ENCODE measurements at regions not wholly inside any gene's neighbourhood (a gene's known extent, or its start where the extent isn't known, plus 50 kb on each side); places are given as distances from the start of the nearest gene placed in this dataset.
"Not testable (repeated sequence)": the region's sequence is repeated elsewhere in the genome, so short reads cannot be mapped to it uniquely, and the experiment has no call there.

DNA sequence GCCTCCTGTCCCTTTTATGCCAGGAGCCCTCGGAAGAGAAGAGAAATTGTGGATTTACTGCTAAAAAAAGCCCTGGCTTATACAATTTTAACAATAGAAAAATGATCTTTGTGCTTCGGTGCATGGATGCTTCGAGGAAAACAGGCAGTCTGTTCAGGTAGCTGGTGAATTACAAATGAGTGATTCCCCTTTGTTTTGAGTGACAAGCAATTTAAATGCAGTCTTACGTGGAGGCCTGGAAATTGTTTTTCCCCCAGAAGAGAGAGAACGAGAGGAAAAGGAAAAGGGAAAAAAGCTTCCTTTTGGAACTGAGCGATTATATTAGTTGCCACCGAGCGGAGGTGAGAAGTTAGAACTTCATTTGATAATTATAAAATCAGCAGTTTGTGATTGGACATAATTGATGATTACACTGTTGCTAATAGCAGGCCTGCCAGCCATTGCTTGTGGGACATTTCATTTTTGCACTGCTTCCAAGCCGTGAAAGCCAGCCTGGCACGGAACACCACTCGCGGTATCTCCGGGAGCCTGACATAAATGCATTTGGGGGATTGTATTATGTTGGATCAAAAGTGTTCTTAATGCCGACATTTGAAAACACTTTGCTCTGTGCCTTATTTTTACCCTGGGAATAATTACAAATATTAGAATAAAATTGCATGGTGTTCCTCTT, 117.7 kb downstream of the PHETA1 start:
- DNase-seq (no peak), ATAC-seq (no peak)
- intact Hi-C loops (cut with DNase I, micrococcal nuclease) = no loop called here

DNA sequence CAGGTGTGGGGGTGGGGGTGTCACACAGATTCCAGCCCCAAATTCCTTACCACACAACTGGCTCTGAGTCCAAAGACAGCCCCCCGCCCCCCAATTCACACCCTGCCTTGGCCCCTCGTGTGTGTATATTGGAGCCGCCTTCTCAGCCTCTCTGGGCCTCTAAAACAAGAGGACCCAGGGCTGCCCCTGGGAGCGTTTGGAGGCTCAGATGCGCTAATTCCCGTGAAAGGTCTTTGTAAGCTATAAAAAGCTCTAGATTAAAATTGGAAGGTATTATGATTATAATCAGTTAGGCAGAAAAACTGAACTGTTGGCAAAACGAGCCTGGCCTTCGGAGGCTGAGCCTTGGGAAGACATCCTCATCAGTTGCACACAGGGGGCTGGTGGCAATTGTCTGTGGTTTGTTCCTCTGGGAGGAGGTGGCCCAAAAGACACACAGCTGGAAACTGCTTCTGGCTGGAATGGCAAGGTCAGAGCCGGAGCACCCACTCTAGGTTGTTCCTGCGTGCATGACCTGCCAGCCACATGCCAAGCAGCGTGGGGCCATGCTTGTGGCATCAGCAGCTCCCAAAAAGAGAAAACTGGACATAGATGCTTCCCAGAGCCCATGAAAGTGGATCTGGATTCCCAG, 118.5 kb downstream of the PHETA1 start:
- intact Hi-C loops (cut with DNase I, micrococcal nuclease) = no loop called here
- DNase-seq = no peak
- no peak for ATAC-seq

DNA sequence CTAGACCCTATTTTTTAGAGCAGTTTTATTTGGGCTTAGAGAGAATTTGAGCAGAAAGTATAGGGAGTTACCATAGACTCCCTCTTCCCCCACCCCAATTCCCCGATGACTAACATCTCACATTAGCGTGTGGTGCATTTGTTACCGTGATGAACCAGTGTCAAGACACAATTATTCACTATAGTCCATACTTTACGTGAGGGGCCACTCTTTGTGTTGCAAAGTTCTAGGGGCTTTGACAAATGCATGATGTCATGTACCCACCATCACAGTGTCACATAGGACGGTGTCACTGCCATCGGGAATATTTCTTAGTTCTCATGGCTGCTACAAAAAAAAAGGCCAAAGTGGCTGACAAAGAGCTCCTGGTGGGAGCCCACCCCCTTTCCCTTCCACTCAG, 119.1 kb downstream of the PHETA1 start:
- intact Hi-C loops (cut with DNase I, micrococcal nuclease) = no loop called here
- DNase-seq = no peak
- no peak for ATAC-seq

DNA sequence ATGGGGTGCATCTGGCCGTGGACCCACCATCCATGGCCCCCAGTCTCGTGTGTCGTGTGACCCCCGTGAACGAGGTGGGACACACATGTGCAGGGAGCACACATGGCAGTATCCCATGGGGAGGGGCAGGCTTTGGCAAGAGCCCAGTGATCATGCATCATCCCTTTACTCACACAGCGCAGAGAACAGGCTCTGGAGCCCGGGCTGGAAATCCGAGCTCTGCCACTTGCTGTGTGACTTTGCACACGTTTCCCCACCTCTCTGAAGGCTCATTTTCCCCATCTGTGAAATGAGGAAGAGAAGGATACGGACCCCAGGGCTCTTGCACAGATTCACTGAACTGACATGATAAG, 119.9 kb downstream of the PHETA1 start:
- intact Hi-C loops (cut with DNase I, micrococcal nuclease) = no loop called here
- no peak for DNase-seq
- no peak for ATAC-seq

DNA sequence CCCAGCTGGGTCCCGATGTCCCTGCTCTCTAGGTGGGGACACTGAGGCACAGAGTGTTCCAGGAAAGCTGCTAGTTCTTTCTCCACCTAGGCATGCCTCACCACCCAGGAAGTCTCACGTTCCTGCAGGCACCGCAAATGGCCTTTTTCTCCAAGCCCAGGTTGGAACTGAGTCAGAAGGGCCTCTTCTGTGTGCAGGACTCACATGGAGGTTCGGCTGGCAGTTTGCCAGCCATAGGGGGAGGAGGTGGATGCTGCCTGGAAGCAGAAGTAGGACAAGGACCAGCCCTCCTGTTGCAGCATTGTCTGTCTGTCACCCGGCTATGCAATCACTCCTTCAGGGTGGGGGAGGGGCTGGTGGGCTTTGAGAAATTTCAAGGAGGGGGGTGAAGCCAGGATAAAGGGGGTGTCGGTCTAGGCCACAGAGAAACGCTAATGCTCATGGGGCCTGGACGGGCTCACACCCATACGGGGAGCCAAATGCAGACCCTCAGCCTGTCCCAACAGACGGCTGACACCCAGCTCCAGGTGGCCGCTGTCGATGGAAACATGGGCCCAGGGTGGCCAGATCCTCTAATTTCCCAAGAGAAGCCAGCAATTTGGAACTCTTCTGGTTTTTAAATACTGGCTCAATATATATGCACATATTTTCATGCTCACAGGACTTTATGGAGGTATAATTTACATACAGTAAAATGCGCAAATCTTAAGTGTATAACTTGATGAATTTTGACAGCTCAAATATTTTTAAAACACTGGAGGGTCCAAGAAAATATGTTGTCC, 120.5 kb downstream of the PHETA1 start:
- intact Hi-C loops (cut with DNase I, micrococcal nuclease) = no loop called here
- DNase-seq (no peak), ATAC-seq (no peak)

DNA sequence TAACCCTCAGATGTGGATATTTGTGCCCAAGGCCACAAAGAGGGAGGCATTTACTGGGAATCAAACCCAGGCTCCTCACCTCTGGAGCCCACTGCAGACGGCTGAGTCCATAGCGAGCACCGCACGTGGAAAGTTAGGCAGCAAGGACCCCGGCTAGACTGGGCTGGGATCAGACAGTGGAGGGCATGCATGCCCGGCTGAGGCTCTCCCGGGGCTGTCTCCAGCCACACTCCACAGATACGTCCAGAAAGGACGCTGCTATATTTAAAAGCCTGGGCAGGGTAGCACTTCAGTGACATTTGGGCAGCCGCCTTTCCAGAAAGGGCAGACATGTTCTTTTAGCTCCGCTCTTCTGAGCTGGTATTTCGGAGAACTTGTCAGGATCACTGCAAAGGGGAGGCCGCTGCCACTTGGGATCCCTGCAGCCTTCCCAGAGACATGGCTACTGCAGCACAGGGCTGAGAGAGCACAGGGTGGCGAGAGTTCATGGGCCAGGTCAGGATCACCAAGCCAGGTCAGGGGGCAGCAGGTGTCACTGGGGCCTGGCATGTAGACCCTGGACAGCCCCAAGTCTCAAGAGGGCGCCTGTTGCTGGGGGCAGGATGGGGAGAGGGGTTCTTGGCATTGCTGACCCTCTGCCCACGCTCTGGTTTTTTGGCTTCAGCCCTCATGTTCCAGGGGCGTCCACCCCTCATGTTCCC, 121.7 kb downstream of the PHETA1 start:
- DNase-seq = no peak
- intact Hi-C loops (cut with DNase I, micrococcal nuclease) = no loop called here
- ATAC-seq = no peak

DNA sequence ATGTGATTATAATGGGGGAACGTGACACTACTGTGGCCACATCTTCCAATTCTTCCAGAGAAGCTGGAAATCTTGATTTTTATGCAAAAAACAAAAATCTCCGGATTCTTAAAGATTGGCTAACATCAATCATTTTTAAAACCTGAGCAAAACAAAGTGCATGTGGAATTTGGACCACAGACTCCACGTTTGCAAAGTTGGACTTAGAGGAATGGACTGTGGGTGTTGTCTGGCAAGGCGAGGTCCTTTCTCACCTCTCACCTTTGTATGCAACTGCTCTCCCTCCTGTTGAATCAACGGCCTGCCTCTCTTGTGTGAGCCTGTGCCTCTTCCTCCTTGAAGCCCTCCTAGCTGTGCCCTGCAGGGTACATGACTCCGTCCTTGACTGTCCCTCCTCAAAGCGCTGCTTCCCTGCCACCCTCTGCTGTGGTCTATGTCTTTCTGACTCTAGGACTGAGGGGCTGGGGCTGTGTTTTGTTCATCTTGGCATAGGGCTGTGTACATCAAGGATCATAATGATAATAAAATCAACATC, 122.4 kb downstream of the PHETA1 start:
- ATAC-seq (no peak), DNase-seq (no peak)
- intact Hi-C loops (cut with DNase I, micrococcal nuclease) = no loop called here

DNA sequence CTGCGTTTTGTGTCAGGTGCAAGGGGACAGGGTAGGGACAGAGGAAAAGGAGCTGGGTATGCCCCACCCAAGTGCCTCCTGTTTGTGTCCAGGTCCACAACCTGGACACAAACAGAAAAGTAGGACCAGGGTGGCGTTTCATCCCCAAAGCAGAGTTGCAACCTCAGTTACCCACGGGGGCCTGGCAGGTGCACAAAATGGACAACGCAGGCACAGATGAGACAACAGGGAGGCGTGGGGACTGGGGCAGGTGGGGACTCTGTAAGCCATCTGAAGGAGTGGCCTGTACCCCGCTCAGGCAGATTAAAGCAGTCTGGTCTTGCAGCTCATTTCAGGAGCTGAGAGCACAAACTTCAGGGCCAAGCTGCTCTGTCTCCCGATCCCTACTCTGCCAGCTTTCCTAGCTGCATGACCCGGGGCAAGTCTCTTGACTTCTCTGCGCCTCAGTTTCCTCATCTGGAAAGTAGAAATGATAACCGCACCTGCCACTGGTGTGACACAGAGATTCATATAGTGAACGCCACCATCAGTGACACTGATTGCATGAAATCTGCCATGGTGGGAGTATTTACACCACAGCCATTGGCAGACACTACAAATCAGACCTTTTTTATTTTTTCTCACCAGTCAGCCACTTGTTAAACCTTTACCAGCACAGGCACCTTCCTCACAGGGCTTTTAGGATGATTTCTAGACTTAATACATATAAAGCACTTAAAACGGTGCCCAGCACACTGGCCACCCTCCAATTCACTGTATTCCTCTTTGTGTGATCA, 123.0 kb downstream of the PHETA1 start:
- DNase-seq (no peak), ATAC-seq (no peak)
- intact Hi-C loops (cut with DNase I, micrococcal nuclease) = no loop called here

DNA sequence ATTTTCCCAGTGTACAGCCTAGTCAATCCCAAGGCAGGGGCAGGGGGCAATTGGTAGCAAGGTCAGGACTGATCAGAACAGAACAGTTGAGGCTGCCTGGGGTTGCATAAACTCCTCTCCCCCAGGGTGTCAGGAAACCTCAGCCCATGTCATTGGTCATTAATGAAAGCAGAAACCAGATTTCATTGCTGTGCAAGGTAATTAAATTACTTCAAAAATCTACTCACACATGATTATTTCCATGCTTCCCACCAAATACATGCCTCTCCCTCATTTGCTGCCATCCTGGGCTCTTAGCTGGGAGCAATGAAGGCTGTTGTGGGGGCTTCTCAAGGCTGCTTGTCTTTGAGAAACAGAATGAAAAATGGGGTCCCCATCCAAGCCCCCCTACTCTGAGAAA, 124.2 kb downstream of the PHETA1 start:
- intact Hi-C loops (cut with DNase I, micrococcal nuclease) = no loop called here
- DNase-seq (no peak), ATAC-seq (no peak)

DNA sequence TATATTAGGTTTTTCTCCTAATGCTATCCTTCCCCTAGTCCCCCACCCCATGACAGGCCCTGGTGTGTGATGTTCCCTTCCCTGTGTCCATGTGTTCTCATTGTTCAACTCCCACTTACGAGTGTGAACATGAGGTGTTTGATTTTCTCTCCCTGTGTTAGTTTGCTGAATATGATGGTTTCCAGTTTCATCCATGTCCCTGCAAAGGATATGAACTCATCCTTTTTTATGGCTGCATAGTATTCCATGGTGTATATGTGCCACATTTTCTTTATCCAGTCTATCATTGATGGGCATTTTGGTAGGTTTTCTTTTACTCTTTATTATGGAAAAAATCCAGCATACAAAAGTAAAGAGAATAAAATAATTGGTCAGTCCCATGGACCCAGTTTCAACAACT, 126.1 kb downstream of the PHETA1 start:
- intact Hi-C loops (cut with DNase I, micrococcal nuclease); ATAC-seq; DNase-seq: not testable (repeated sequence)

DNA sequence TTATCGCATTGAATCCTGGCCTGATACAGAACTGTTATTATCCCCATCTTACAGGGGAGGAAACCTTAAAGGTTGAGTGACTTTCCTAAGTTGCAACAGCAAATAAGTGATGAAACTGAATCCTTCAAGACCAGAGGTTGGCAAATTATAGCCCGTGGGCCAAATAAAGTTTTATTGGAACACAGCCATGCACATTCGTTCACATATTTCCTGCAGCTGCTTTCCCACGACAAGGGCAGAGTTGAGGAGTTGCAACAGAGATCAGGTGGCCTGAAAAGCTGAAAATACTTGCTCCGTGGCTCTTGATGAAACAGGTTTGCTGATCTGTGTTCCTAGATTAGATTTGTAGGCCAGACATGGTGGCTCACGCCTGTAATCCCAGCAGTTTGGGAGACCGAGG, 126.7 kb downstream of the PHETA1 start:
- ATAC-seq = no peak
- intact Hi-C loops (cut with DNase I, micrococcal nuclease) = no loop called here

DNA sequence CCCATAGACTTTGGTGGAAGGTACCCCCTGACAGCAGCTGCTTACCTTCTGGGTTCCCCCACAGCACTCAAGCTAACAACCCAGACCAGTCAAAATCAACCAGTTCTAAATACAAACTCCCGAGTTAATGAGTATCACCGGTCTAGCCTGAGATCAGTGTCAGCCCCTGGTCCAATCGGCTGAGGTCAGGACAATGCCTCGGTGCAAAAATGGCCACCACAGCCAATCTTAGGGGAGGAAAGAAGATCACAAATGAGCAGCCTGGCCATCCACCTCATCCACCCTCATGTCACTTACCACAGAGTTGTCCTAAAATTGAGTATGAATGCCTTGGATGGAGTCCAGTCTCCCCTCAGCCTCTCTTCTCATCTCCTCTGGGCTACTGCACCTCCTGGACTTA, 128.5 kb downstream of the PHETA1 start:
- ATAC-seq = no peak
- intact Hi-C loops (cut with DNase I, micrococcal nuclease) = no loop called here
- DNase-seq = no peak

More for the DNA sequence above, 126.7 kb downstream of the PHETA1 start:
- DNase-seq = no peak

DNA sequence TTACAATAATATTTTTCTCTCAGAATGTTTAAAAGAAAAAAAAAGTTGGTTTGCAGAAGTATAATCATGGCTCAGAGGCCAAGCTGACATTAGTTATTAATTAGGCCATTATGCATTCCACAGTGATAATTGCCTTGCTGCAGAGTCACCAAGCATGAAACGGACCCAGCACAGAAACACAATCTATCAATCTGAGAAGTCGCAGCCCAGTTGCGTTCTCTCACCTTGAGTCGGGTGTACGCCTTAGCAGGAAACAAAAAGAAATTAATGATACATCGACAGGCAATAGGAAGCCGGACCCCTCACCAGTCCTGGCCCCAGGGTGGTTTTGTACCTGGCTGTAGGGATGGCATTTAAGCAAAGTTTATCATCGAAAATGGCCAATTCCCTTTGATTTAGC, 129.7 kb downstream of the PHETA1 start:
- intact Hi-C loops (cut with DNase I, micrococcal nuclease) = no loop called here
- ATAC-seq (no peak), DNase-seq (no peak)

DNA sequence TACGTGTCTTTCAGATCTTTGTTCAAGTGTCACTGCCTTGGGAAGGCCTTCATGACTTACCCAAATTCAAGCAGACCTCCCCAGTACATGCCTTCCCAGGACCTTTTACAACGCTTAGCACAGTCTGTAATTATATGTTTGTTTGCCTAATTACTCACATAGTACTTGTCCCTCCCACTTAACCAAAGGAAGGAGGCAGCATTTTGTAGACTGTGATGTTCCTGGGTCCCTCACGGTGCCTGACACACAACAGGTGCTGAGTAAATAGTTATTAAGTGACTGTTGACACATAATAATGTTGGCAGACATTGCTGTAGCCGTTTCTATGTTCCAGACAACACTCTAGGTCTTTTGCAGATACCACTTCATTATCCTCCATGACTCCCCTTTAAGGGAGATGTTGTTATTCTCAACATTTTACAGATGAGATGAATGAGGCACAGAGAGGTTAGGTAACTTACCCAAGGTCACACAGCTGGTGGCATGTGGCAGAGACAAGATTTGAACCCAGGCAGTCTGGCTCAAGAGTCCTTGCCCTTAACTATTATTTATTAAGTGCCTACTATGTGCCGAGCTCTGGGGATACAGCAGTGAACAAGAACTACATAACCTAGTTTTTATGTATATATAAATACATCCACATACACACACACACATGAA, 130.7 kb downstream of the PHETA1 start:
- no peak for DNase-seq
- intact Hi-C loops (cut with DNase I, micrococcal nuclease) = no loop called here
- no peak for ATAC-seq

DNA sequence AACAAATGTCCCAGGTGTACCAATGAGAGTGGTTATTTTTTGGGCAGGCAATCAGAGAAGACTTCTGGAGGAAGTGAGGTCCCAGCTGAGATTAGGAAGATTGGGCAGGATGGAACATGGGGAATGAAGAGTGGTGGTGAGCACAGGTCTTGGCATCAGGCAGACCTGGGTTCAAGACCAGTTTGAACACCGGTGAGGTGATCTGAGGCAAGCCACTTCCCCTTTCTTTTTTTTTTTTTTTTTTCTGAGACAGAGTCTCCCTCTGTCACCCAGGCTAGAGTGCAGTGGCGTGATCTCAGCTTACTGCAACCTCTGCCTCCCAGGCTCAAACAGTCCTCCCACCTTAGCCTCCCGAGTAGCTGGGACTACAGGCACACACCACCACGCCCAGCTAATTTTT, 134.4 kb downstream of the PHETA1 start:
- DNase-seq; ATAC-seq; intact Hi-C loops (cut with DNase I, micrococcal nuclease): not testable (repeated sequence)

DNA sequence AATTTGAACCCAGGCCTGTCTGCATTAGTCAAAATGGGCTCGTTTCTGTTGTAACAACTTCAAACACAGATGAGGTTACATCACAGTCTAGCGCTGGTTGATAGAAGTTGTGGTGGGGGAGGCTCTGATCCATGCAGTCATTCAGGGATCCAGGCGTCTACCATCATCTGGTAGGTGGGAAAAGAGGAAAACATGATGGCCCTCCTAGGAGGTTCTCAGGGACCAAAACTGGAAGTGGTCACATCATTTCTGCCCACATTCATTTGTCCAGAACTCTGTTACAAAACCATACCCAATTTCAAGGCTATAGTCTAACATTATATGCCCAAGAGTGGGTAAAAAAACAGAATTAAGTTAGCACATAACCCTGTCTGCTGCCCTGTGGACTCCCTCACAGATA, 135.1 kb downstream of the PHETA1 start:
- no peak for DNase-seq
- ATAC-seq = no peak
- intact Hi-C loops (cut with DNase I, micrococcal nuclease) = no loop called here

DNA sequence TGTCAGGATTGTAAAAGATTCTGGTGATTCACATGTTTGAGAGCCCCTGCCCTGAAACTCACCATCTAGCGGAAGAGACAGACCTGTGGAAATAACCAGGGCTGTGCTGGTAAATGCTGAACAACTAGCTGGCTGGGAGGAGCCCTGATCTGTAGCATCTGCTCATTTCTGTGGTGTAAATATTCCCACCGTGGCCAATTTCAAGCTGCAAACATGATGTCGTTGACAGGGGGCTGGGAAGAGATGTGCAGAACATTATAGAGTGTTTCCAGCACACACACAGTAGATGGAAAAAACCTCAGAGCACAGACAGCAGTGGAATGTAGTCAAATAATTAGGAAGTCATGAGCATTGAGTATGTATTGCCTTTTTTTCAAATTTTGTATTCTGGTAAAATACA, 138.2 kb downstream of the PHETA1 start:
- ATAC-seq (no peak), DNase-seq (no peak)
- intact Hi-C loops (cut with DNase I, micrococcal nuclease) = no loop called here

DNA sequence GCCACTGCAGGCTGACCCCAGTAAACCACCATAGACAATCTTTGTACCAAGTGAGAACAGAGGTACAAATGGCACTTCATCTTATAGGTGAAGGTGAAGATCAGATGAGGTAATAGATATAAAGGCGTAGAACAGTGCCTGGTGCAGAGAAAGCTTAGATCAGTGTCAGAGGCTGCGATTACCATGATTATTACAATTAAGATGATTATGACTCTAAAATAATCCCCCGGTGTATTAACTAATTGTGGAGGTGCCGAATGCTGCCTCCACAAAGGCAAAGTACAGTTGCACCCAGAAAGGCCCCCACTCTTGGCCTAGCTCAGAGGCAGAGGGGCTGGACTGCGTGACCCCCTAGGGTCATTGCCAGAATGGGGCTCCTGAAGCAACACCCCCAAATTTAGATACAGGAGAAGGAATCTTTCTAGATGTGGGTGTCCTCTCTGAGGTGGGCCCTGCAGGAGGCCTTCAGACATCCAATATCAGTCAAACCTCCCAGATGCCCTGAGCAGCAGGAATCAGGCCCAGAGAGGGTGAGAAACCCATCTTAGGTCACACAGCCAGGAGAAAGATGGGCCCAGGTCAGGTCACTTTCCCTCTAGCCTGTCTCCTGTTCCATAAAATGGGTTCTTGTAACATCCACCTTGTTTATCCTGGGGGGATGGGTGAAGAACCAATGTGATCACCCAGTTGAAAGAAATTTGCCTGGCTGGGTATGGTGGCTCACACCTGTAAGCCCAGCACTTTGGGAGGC, 139.8 kb downstream of the PHETA1 start:
- intact Hi-C loops (cut with DNase I, micrococcal nuclease) = no loop called here
- no peak for DNase-seq
- ATAC-seq = no peak

Measured in left colon (tissue), 2 donors.